ENCODE measurements at regions not wholly inside any gene's neighbourhood (a gene's known extent, or its start where the extent isn't known, plus 50 kb on each side); places are given as distances from the start of the nearest gene placed in this dataset.
"Not testable (repeated sequence)": the region's sequence is repeated elsewhere in the genome, so short reads cannot be mapped to it uniquely, and the experiment has no call there.

GRCh38 chr19:24032651-24033050 is 54.3 kb upstream of the ZNF254 start:
- no peaks in the 10 kb centered on the region for H3K27me3 ChIP-seq (ENCODE audit: control insufficient read depth in 3 of 3, insufficient read depth in 3 of 3, low read length in 2 of 3)
- H3K4me1 ChIP-seq (ENCODE audit: control insufficient read depth in 5 of 5, insufficient read depth in 5 of 5, low read length in 5 of 5): peaks cover 10 to 20% (median 13%) of the 10 kb centered on the region in 5 donors
- H3K36me3 ChIP-seq (ENCODE audit: control insufficient read depth in 4 of 4, insufficient read depth in 4 of 4, low read length in 4 of 4): peaks cover 5 to 8% (median 7%) of the 10 kb centered on the region in 4 donors
- H3K27ac ChIP-seq (ENCODE audit: low read depth in 1 of 2, low read length in 1 of 2): peak overlapping the region in 1 of 2 donors; percentile 55
- no peaks in the 10 kb centered on the region for H3K9me3 ChIP-seq (ENCODE audit: control insufficient read depth in 4 of 4, insufficient read depth in 3 of 4, low read length in 3 of 4)
- H3K9ac ChIP-seq (ENCODE audit: insufficient read depth in 1 of 2, low read length in 2 of 2): no peak overlapping the region
- 77 to 83% methylated on average over 15 of the region's 15 CpGs for WGBS, 2 donors
- DNase-seq: peak in 1 of 3 donors; percentile 6
- ATAC-seq (ENCODE audit: insufficient read depth, low FRiP score): no peak
- no peak overlapping the region for H3K4me3 ChIP-seq
- no peak for TF ChIP-seq CTCF (IDR thresholded peaks at IDR 0.05; ENCODE audit: control extremely low read depth, extremely low read depth)

GRCh38 chr19:24033301-24033962 is 53.6 kb upstream of the ZNF254 start:
- DNase-seq: peak; percentile 95 to 97 (median 97)
- no peak for TF ChIP-seq CTCF (IDR thresholded peaks at IDR 0.05; ENCODE audit: control extremely low read depth, extremely low read depth)
- WGBS, 2 donors: 1% methylated on average over 41 of the region's 41 CpGs
- Histone ChIP-seq H3K4me3 (peak overlapping the region; percentile 71), H3K9me3 (ENCODE audit: control insufficient read depth in 4 of 4, insufficient read depth in 3 of 4, low read length in 3 of 4) (no peaks in the 10 kb centered on the region), H3K27me3 (ENCODE audit: control insufficient read depth in 3 of 3, insufficient read depth in 3 of 3, low read length in 2 of 3) (no peaks in the 10 kb centered on the region), H3K27ac (ENCODE audit: low read depth in 1 of 2, low read length in 1 of 2) (peak overlapping the region; percentile 90 to 94), H3K9ac (ENCODE audit: insufficient read depth in 1 of 2, low read length in 2 of 2) (peak overlapping the region; percentile 95 to 98), H3K36me3 (ENCODE audit: control insufficient read depth in 4 of 4, insufficient read depth in 4 of 4, low read length in 4 of 4) (peaks cover 5 to 8% (median 8%) of the 10 kb centered on the region in 4 donors), H3K4me1 (ENCODE audit: control insufficient read depth in 5 of 5, insufficient read depth in 5 of 5, low read length in 5 of 5) (peaks cover 10 to 20% (median 13%) of the 10 kb centered on the region in 5 donors)
- peak; percentile 94 for ATAC-seq (ENCODE audit: insufficient read depth, low FRiP score)

- 1% methylated on average over 15 of the region's 15 CpGs for WGBS, 2 donors
- ATAC-seq (ENCODE audit: insufficient read depth, low FRiP score) (peak; percentile 69), DNase-seq (peak; percentile 58 to 76 (median 65))
- no peak for TF ChIP-seq CTCF (IDR thresholded peaks at IDR 0.05; ENCODE audit: control extremely low read depth, extremely low read depth)
- H3K9ac ChIP-seq (ENCODE audit: insufficient read depth in 1 of 2, low read length in 2 of 2): peak overlapping the region; percentile 95 to 98
- peak overlapping the region; percentile 71 for H3K4me3 ChIP-seq
- peaks cover 5 to 8% (median 8%) of the 10 kb centered on the region in 4 donors for H3K36me3 ChIP-seq (ENCODE audit: control insufficient read depth in 4 of 4, insufficient read depth in 4 of 4, low read length in 4 of 4)
- H3K4me1 ChIP-seq (ENCODE audit: control insufficient read depth in 5 of 5, insufficient read depth in 5 of 5, low read length in 5 of 5): peaks cover 10 to 23% (median 13%) of the 10 kb centered on the region in 5 donors
- H3K9me3 ChIP-seq (ENCODE audit: control insufficient read depth in 4 of 4, insufficient read depth in 3 of 4, low read length in 3 of 4): no peaks in the 10 kb centered on the region
- no peaks in the 10 kb centered on the region for H3K27me3 ChIP-seq (ENCODE audit: control insufficient read depth in 3 of 3, insufficient read depth in 3 of 3, low read length in 2 of 3)
- H3K27ac ChIP-seq (ENCODE audit: low read depth in 1 of 2, low read length in 1 of 2): peak overlapping the region; percentile 90 to 94
These were observed 53.0 kb upstream of the ZNF254 start for GRCh38 chr19:24033963-24034342.

- ATAC-seq (ENCODE audit: insufficient read depth, low FRiP score); DNase-seq; H3K9me3 ChIP-seq (ENCODE audit: control insufficient read depth in 4 of 4, insufficient read depth in 3 of 4, low read length in 3 of 4); H3K27me3 ChIP-seq (ENCODE audit: control insufficient read depth in 3 of 3, insufficient read depth in 3 of 3, low read length in 2 of 3): not testable (repeated sequence)
- Histone ChIP-seq H3K27ac (ENCODE audit: low read depth in 1 of 2, low read length in 1 of 2) (peak overlapping the region in 1 of 2 donors; percentile 74), H3K36me3 (ENCODE audit: control insufficient read depth in 4 of 4, insufficient read depth in 4 of 4, low read length in 4 of 4) (peaks cover 5 to 10% (median 8%) of the 10 kb centered on the region in 4 donors), H3K4me1 (ENCODE audit: control insufficient read depth in 5 of 5, insufficient read depth in 5 of 5, low read length in 5 of 5) (peaks cover 10 to 28% (median 11%) of the 10 kb centered on the region in 5 donors), H3K9ac (ENCODE audit: insufficient read depth in 1 of 2, low read length in 2 of 2) (peak overlapping the region; percentile 95 to 98), H3K4me3 (peak overlapping the region; percentile 39)
- 63 to 73% methylated on average over 12 of the region's 12 CpGs for WGBS, 2 donors
These were observed 51.6 kb upstream of the ZNF254 start for GRCh38 chr19:24035261-24035880.

Data from lung (tissue), 11 donors.